ENCODE measurements at regions not wholly inside any gene's neighbourhood (a gene's known extent, or its start where the extent isn't known, plus 50 kb on each side); places are given as distances from the start of the nearest gene placed in this dataset.

- TF ChIP-seq CTCF (IDR thresholded peaks at IDR 0.05; ENCODE audit: low read depth, low read length, poor library complexity, severe bottlenecking), result no peak
- TF ChIP-seq EZH2phosphoT487 (IDR thresholded peaks at IDR 0.05; ENCODE audit: borderline replicate concordance, low read length), result no peak
Observed at GRCh38 chr2:196441527-196441926, 198.0 kb upstream of the CCDC150 start.

All from DOHH2 (cell line).